HepG2 (cell line): ENCODE measurements at regions not wholly inside any gene's neighbourhood (a gene's known extent, or its start where the extent isn't known, plus 50 kb on each side); places are given as distances from the start of the nearest gene placed in this dataset.
A peak's percentile ranks its signal among the peaks of the same experiment; 100 is the strongest.
"Not testable (repeated sequence)": the region's sequence is repeated elsewhere in the genome, so short reads cannot be mapped to it uniquely, and the experiment has no call there.

Source experiments
- ATAC-seq: fragments of 200-7000 bp; cut with Tn5 transposase; 3 replicates; pipeline ENCODE4 v1.9.1; 2020; ENCODE audit warnings: mild to moderate bottlenecking, moderate library complexity
- BruUV-seq: library from RNA; stranded (reverse); fragments of 400-500 nt; replicated peaks from 2 replicates; lab custom pipeline; 2021; lab: Mats Ljungman, UMichigan
- CTCF ChIA-PET: fragments of 300-600 bp; formaldehyde crosslinking; extraction: SDS; loops from one replicate; lab custom pipeline; 2021; ENCODE audit warnings: low total read pairs, inconsistent platforms, low intra/inter-chr PET ratio; lab: Yijun Ruan, JAX
- POLR2A ChIA-PET: fragments of 350-600 bp; sonication (Branson Sonifier 250); formaldehyde crosslinking; loops from one replicate; lab custom pipeline; 2020; ENCODE audit warnings: antibody characterized with exemption, inconsistent platforms; lab: Yijun Ruan, JAX
- DNase-seq: peaks from one replicate; pipeline ENCODE4 v3.0.0-alpha.2; 2015; ENCODE audit warnings: low spot score
- FAIRE-seq: peaks from 3 replicates; lab custom pipeline; 2011; peaks lifted over from hg19 to GRCh38; lab: Jason Lieb, UNC
- H2AFZ ChIP-seq: one replicate; pipeline ENCODE4 v1.6.1; 2011; ENCODE audit warnings: low read length, inconsistent platforms
- H3K27ac ChIP-seq: fragments of 300-600 bp; 3 replicates; pipeline ENCODE4 v1.8.0; 2011; ENCODE audit warnings: mixed run types, mild to moderate bottlenecking, mixed read lengths, low read length, inconsistent platforms; ENCODE audit not compliant: insufficient read depth; ENCODE audit errors: extremely low read length
- H3K27me3 ChIP-seq, 2 experiments: fragments of 200-600 bp in 1 of 2; 2 replicates in 1 of 2; 3 replicates in 1 of 2; pipeline versions ENCODE4 v1.6.0 to v1.8.0; 2011; ENCODE audit warnings: low read length in 2 of 2, mild to moderate bottlenecking in 2 of 2, moderate library complexity in 2 of 2, inconsistent platforms in 1 of 2; ENCODE audit not compliant: insufficient read depth in 2 of 2, control insufficient read depth in 1 of 2
- H3K36me3 ChIP-seq, 2 experiments: fragments of 200-600 bp in 1 of 2; replicated peaks in 1 of 2; 2 replicates in 1 of 2; 3 replicates in 1 of 2; pipeline versions ENCODE4 v1.5.1 to v1.8.0; 2011; ENCODE audit warnings: low read length in 2 of 2, inconsistent platforms in 1 of 2; ENCODE audit not compliant: insufficient read depth in 2 of 2, control insufficient read depth in 1 of 2
- H3K4me1 ChIP-seq: 2 replicates; pipeline ENCODE4 v1.5.1; 2012; ENCODE audit warnings: low read length, inconsistent platforms; ENCODE audit not compliant: insufficient read depth
- H3K4me2 ChIP-seq: 2 replicates; pipeline ENCODE4 v1.6.0; 2011; ENCODE audit warnings: low read depth, low read length, inconsistent platforms
- H3K4me3 ChIP-seq, 3 experiments: fragments of 200-600 bp in 1 of 3; sonication (generic), shearing (Covaris generic) in 1 of 3; replicated peaks in 1 of 3; 2 replicates each; pipeline ENCODE4 v1.5.1; 2011 to 2016; ENCODE audit warnings: low read length in 3 of 3, inconsistent platforms in 2 of 3, low read depth in 2 of 3, mild to moderate bottlenecking in 2 of 3, control low read depth in 1 of 3, mixed read lengths in 1 of 3; ENCODE audit not compliant: insufficient read depth in 1 of 3
- H3K79me2 ChIP-seq: one replicate; pipeline ENCODE4 v1.6.1; 2011; ENCODE audit warnings: low read length, inconsistent platforms; ENCODE audit not compliant: insufficient read depth
- H3K9ac ChIP-seq: 2 replicates; pipeline ENCODE4 v1.6.0; 2011; ENCODE audit warnings: mild to moderate bottlenecking, low read depth, low read length, inconsistent platforms; ENCODE audit not compliant: insufficient read depth
- H3K9me3 ChIP-seq: 2 replicates; pipeline ENCODE4 v1.5.1; 2012; ENCODE audit warnings: mild to moderate bottlenecking, low read length
- H4K20me1 ChIP-seq: 2 replicates; pipeline ENCODE4 v1.6.0; 2011; ENCODE audit warnings: inconsistent platforms, mild to moderate bottlenecking, low read length, moderate library complexity; ENCODE audit not compliant: insufficient read depth
- ARNT2 ChIP-seq: sonication (generic); formaldehyde crosslinking; IDR thresholded peaks from 2 replicates; pipeline ENCODE4 v1.8.0; 2022; ENCODE audit warnings: mild to moderate bottlenecking, low read depth, missing genetic modification reagents, moderate library complexity
- ATF7-NPFF ChIP-seq: sonication (generic); formaldehyde crosslinking; IDR thresholded peaks from 2 replicates; pipeline ENCODE4 v1.8.1; 2023; ENCODE audit warnings: mild to moderate bottlenecking, low read depth, missing genetic modification reagents, moderate library complexity
- DR1 ChIP-seq: sonication (generic); formaldehyde crosslinking; IDR thresholded peaks from 2 replicates; pipeline ENCODE4 v1.8.0; 2021; ENCODE audit warnings: mild to moderate bottlenecking, missing genetic modification reagents, inconsistent platforms
- EEA1 ChIP-seq: sonication (generic); formaldehyde crosslinking; IDR thresholded peaks from 2 replicates; pipeline ENCODE4 v1.5.1; 2020; ENCODE audit warnings: mild to moderate bottlenecking, missing genetic modification reagents, borderline replicate concordance
- HDAC1 ChIP-seq: sonication (generic); formaldehyde crosslinking; IDR thresholded peaks from 2 replicates; pipeline ENCODE4 v1.5.1; 2020; ENCODE audit warnings: mild to moderate bottlenecking, missing genetic modification reagents
- IRF9 ChIP-seq: sonication (generic); formaldehyde crosslinking; IDR thresholded peaks from 2 replicates; pipeline ENCODE4 v1.8.0; 2022; ENCODE audit warnings: missing genetic modification reagents, mild to moderate bottlenecking, borderline replicate concordance
- MXD1 ChIP-seq: sonication (generic); formaldehyde crosslinking; IDR thresholded peaks from 2 replicates; pipeline ENCODE4 v1.4.0; 2020; ENCODE audit warnings: mild to moderate bottlenecking, missing genetic modification reagents
- MXD3 ChIP-seq: IDR thresholded peaks from 2 replicates; pipeline ENCODE4 v1.6.1; 2016; ENCODE audit warnings: mild to moderate bottlenecking, missing biosample characterization, missing genetic modification reagents
- MXD4 ChIP-seq: IDR thresholded peaks from 2 replicates; pipeline ENCODE4 v1.6.1; 2016; ENCODE audit warnings: mild to moderate bottlenecking, missing biosample characterization, missing genetic modification reagents
- POLR2A ChIP-seq, 2 experiments: IDR thresholded peaks; 2 replicates each; pipeline ENCODE4 v1.6.1; 2011; ENCODE audit warnings: low read depth in 2 of 2, low read length in 2 of 2, mild to moderate bottlenecking in 1 of 2, moderate library complexity in 1 of 2; ENCODE audit not compliant: insufficient read depth in 1 of 2
- POLR2G ChIP-seq: fragments of 200-400 bp; formaldehyde crosslinking; IDR thresholded peaks from 2 replicates; pipeline ENCODE4 v1.6.1; 2018; ENCODE audit warnings: mild to moderate bottlenecking, low read depth, low read length, moderate library complexity
- SAP130 ChIP-seq: IDR thresholded peaks from 2 replicates; pipeline ENCODE4 v1.6.1; 2016; ENCODE audit warnings: low read depth
- SPEN ChIP-seq: sonication (generic); formaldehyde crosslinking; IDR thresholded peaks from 2 replicates; pipeline ENCODE4 v1.5.1; 2020; ENCODE audit warnings: low read depth, mild to moderate bottlenecking, missing genetic modification reagents
- TARDBP ChIP-seq: sonication (generic); formaldehyde crosslinking; IDR thresholded peaks from 2 replicates; pipeline ENCODE4 v1.8.0; 2022; ENCODE audit warnings: mild to moderate bottlenecking, missing genetic modification reagents
- ZNF235 ChIP-seq: sonication (generic); formaldehyde crosslinking; IDR thresholded peaks from 2 replicates; pipeline ENCODE4 v1.8.1; 2023; ENCODE audit warnings: mild to moderate bottlenecking, missing genetic modification reagents, borderline replicate concordance
- ZNF501 ChIP-seq: sonication (generic); formaldehyde crosslinking; IDR thresholded peaks from 2 replicates; pipeline ENCODE4 v1.5.1; 2020; ENCODE audit warnings: mild to moderate bottlenecking, moderate library complexity, missing genetic modification reagents
- ZNF563 ChIP-seq: sonication (generic); formaldehyde crosslinking; IDR thresholded peaks from 2 replicates; pipeline ENCODE4 v1.8.0; 2022; ENCODE audit warnings: mild to moderate bottlenecking, moderate library complexity, missing genetic modification reagents
- ZNF891 ChIP-seq: sonication (generic); formaldehyde crosslinking; IDR thresholded peaks from 2 replicates; pipeline ENCODE4 v1.5.0; 2020; ENCODE audit warnings: mild to moderate bottlenecking, missing genetic modification reagents
- WGBS: methylation state at CpG from one replicate; pipeline ENCODE4 v1.1.6; 2017; ENCODE audit warnings: low lambda C conversion rate; 5-methylcytosine and 5-hydroxymethylcytosine counted together
- in situ Hi-C: cut with HindIII; loops from 2 replicates; pipeline ENCODE4 v1.10.0; 2017; ENCODE audit warnings: low pct_unique_long_range_greater_than_20kb; ENCODE audit not compliant: extremely low pct_ligation_motif_present
- intact Hi-C: fragments of 100-400 bp; cut with micrococcal nuclease; formaldehyde crosslinking; loops from one replicate; pipeline ENCODE4 v1.10.0; 2022; ENCODE audit not compliant: unreplicated experiment

- peak; percentile 74 for DNase-seq
- H4K20me1 ChIP-seq, H3K36me3 ChIP-seq, FAIRE-seq, intact Hi-C loops, H2AFZ ChIP-seq, POLR2A ChIA-PET, H3K27me3 ChIP-seq, in situ Hi-C loops, CTCF ChIA-PET, H3K9me3 ChIP-seq, H3K4me1 ChIP-seq, H3K79me2 ChIP-seq: not testable (repeated sequence)
- BruUV-seq = TSS peak; percentile 77
- peak overlapping the region; percentile 68 for H3K27ac ChIP-seq
- peak overlapping the region; percentile 86 for H3K4me2 ChIP-seq
- H3K9ac ChIP-seq = peak overlapping the region; percentile 76
- 5% methylated on average over 7 of the region's 53 CpGs for WGBS
- H3K4me3 ChIP-seq = peak overlapping the region; percentile 68 to 81 (median 78); a peak in 5 of 6 replicates
- ATAC-seq = peak; percentile 10; the same call in 2 of the 3 replicates
- 0 out of 2 replicates have a peak, but pooled peaks have one; percentile 50 for TF ChIP-seq ZNF235 (CRISPR knock-in tag)
- TF ChIP-seq DR1 (CRISPR knock-in tag) = 0 out of 2 replicates have a peak, but pooled peaks have one; percentile 18
- TF ChIP-seq SPEN (CRISPR knock-in tag) = peak; percentile 44; the same call in 1 of the 2 replicates
- TF ChIP-seq MXD3 (CRISPR knock-in tag) = peak; percentile 71
- TF ChIP-seq POLR2A (IDR thresholded peaks at IDR 0.05; ENCODE audit: insufficient read depth in 1 of 2, low read depth in 2 of 2, low read length in 2 of 2) = peak in 1 of 2 experiments; percentile 64; a peak in 3 of 4 replicates
- 0 out of 2 replicates have a peak, but pooled peaks have one; percentile 46 for TF ChIP-seq ATF7-NPFF (CRISPR knock-in tag)
- peak; percentile 92; the same call in 1 of the 2 replicates for TF ChIP-seq MXD1
- TF ChIP-seq SAP130 = peak; percentile 56; the same call in 1 of the 2 replicates
- peak; percentile 54; the same call in 1 of the 2 replicates for TF ChIP-seq ZNF563 (CRISPR knock-in tag)
- peak; percentile 71 for TF ChIP-seq ZNF501 (CRISPR knock-in tag)
- TF ChIP-seq POLR2G = peak; percentile 60
- TF ChIP-seq EEA1 (CRISPR knock-in tag) = 0 out of 2 replicates have a peak, but pooled peaks have one; percentile 38
- peak; percentile 44; the same call in 1 of the 2 replicates for TF ChIP-seq ARNT2 (CRISPR knock-in tag)
- TF ChIP-seq HDAC1 (CRISPR knock-in tag) = peak; percentile 78
- peak; percentile 78; the same call in 1 of the 2 replicates for TF ChIP-seq MXD4
- 0 out of 2 replicates have a peak, but pooled peaks have one; percentile 40 for TF ChIP-seq ZNF891
- 0 out of 2 replicates have a peak, but pooled peaks have one; percentile 18 for TF ChIP-seq TARDBP (CRISPR knock-in tag)
- TF ChIP-seq IRF9 (CRISPR knock-in tag) = 0 out of 2 replicates have a peak, but pooled peaks have one; percentile 43
Measured at GRCh38 chr4:3954540-3955320, 188.5 kb downstream of the ADRA2C start.
